ENCODE measurements at regions not wholly inside any gene's neighbourhood (a gene's known extent, or its start where the extent isn't known, plus 50 kb on each side); places are given as distances from the start of the nearest gene placed in this dataset.

- H3K4ac ChIP-seq (ENCODE audit: low read depth, low read length), result no peak overlapping the region
- no peak overlapping the region for H3K9ac ChIP-seq (ENCODE audit: low read length)
- H3K79me2 ChIP-seq (ENCODE audit: control insufficient read depth, insufficient read depth, low read length), result no peaks in the 10 kb centered on the region
- no peaks in the 10 kb centered on the region for H3K79me1 ChIP-seq (ENCODE audit: low read length)
- no peak overlapping the region for H2AK5ac ChIP-seq (ENCODE audit: low read length)
- H3K4me1 ChIP-seq (ENCODE audit: control insufficient read depth, low read depth, low read length), result no peaks in the 10 kb centered on the region
- no peaks in the 10 kb centered on the region for H3K27me3 ChIP-seq (ENCODE audit: insufficient read depth, low read length, poor library complexity)
- H3K4me3 ChIP-seq (ENCODE audit: low read length), result no peak overlapping the region
- no peak overlapping the region for H3K4me2 ChIP-seq (ENCODE audit: low read length)
- no peak overlapping the region for H3K18ac ChIP-seq (ENCODE audit: low read length)
- no peak overlapping the region for H2BK5ac ChIP-seq (ENCODE audit: low read length)
- no peak for DNase-seq
- H3K23ac ChIP-seq (ENCODE audit: low read length), result no peak overlapping the region
- WGBS (ENCODE audit: extremely low coverage, insufficient coverage, low lambda C conversion rate), result no CpG with 5 or more reads among the region's 1 CpG
- no peak overlapping the region for H3K56ac ChIP-seq (ENCODE audit: low read length)
- no peak overlapping the region for H2BK120ac ChIP-seq (ENCODE audit: low read depth, low read length)
- H3K36me3 ChIP-seq (ENCODE audit: control insufficient read depth, insufficient read depth, low read length), result no peaks in the 10 kb centered on the region
- no peak overlapping the region for H4K5ac ChIP-seq (ENCODE audit: low read length)
- no peak overlapping the region for H3K27ac ChIP-seq (ENCODE audit: low read depth, low read length)
- no peak overlapping the region for H2BK15ac ChIP-seq (replicated peaks; ENCODE audit: low read depth)
- H4K8ac ChIP-seq (ENCODE audit: low read depth, low read length), result no peak overlapping the region
These were observed 625.6 kb downstream of the SI start for GRCh38 chr3:164452707-164453106.

- peak; percentile 32 for DNase-seq
- no peaks in the 10 kb centered on the region for H3K4me1 ChIP-seq (ENCODE audit: control insufficient read depth, low read depth, low read length)
These were observed 627.0 kb downstream of the SI start for GRCh38 chr3:164451072-164451910.

GRCh38 chr3:164450276-164450905, 627.9 kb downstream of the SI start:
- H2BK120ac ChIP-seq (ENCODE audit: low read depth, low read length), result no peak overlapping the region
- no peaks in the 10 kb centered on the region for H3K79me2 ChIP-seq (ENCODE audit: control insufficient read depth, insufficient read depth, low read length)
- H3K27me3 ChIP-seq (ENCODE audit: insufficient read depth, low read length, poor library complexity), result no peaks in the 10 kb centered on the region
- no peak overlapping the region for H3K27ac ChIP-seq (ENCODE audit: low read depth, low read length)
- no peaks in the 10 kb centered on the region for H3K79me1 ChIP-seq (ENCODE audit: low read length)
- WGBS (ENCODE audit: extremely low coverage, insufficient coverage, low lambda C conversion rate), result no CpG with 5 or more reads among the region's 4 CpGs
- H3K9ac ChIP-seq (ENCODE audit: low read length), result no peak overlapping the region
- H4K5ac ChIP-seq (ENCODE audit: low read length), result no peak overlapping the region
- no peak for DNase-seq
- no peak overlapping the region for H3K4ac ChIP-seq (ENCODE audit: low read depth, low read length)
- no peak overlapping the region for H3K4me2 ChIP-seq (ENCODE audit: low read length)
- no peaks in the 10 kb centered on the region for H3K36me3 ChIP-seq (ENCODE audit: control insufficient read depth, insufficient read depth, low read length)
- no peak overlapping the region for H4K8ac ChIP-seq (ENCODE audit: low read depth, low read length)
- no peak overlapping the region for H3K56ac ChIP-seq (ENCODE audit: low read length)
- H2BK15ac ChIP-seq (replicated peaks; ENCODE audit: low read depth), result no peak overlapping the region
- H3K18ac ChIP-seq (ENCODE audit: low read length), result no peak overlapping the region
- H2BK5ac ChIP-seq (ENCODE audit: low read length), result no peak overlapping the region
- H2AK5ac ChIP-seq (ENCODE audit: low read length), result no peak overlapping the region
- no peak overlapping the region for H3K4me3 ChIP-seq (ENCODE audit: low read length)
- no peak overlapping the region for H3K23ac ChIP-seq (ENCODE audit: low read length)
- H3K4me1 ChIP-seq (ENCODE audit: control insufficient read depth, low read depth, low read length), result no peaks in the 10 kb centered on the region

More at GRCh38 chr3:164451072-164451910, 627.0 kb downstream of the SI start:
- Histone ChIP-seq H4K5ac (ENCODE audit: low read length) (no peak overlapping the region), H2AK5ac (ENCODE audit: low read length) (no peak overlapping the region), H3K56ac (ENCODE audit: low read length) (no peak overlapping the region), H3K27me3 (ENCODE audit: insufficient read depth, low read length, poor library complexity) (no peaks in the 10 kb centered on the region), H2BK15ac (replicated peaks; ENCODE audit: low read depth) (no peak overlapping the region), H3K4me2 (ENCODE audit: low read length) (no peak overlapping the region), H3K4me3 (ENCODE audit: low read length) (no peak overlapping the region), H3K36me3 (ENCODE audit: control insufficient read depth, insufficient read depth, low read length) (no peaks in the 10 kb centered on the region), H3K4ac (ENCODE audit: low read depth, low read length) (no peak overlapping the region), H3K23ac (ENCODE audit: low read length) (no peak overlapping the region), H4K8ac (ENCODE audit: low read depth, low read length) (no peak overlapping the region), H3K79me2 (ENCODE audit: control insufficient read depth, insufficient read depth, low read length) (no peaks in the 10 kb centered on the region), H2BK120ac (ENCODE audit: low read depth, low read length) (no peak overlapping the region), H3K27ac (ENCODE audit: low read depth, low read length) (no peak overlapping the region), H2BK5ac (ENCODE audit: low read length) (no peak overlapping the region), H3K79me1 (ENCODE audit: low read length) (no peaks in the 10 kb centered on the region), H3K9ac (ENCODE audit: low read length) (no peak overlapping the region), H3K18ac (ENCODE audit: low read length) (no peak overlapping the region)
- no CpG with 5 or more reads among the region's 5 CpGs for WGBS (ENCODE audit: extremely low coverage, insufficient coverage, low lambda C conversion rate)

GRCh38 chr3:164419220-164419619, 659.1 kb downstream of the SI start:
- no peak overlapping the region for H4K8ac ChIP-seq (ENCODE audit: low read depth, low read length)
- no peak overlapping the region for H3K18ac ChIP-seq (ENCODE audit: low read length)
- no peaks in the 10 kb centered on the region for H3K79me2 ChIP-seq (ENCODE audit: control insufficient read depth, insufficient read depth, low read length)
- no peak overlapping the region for H3K4me3 ChIP-seq (ENCODE audit: low read length)
- H3K4ac ChIP-seq (ENCODE audit: low read depth, low read length), result no peak overlapping the region
- H3K23ac ChIP-seq (ENCODE audit: low read length), result no peak overlapping the region
- no peaks in the 10 kb centered on the region for H3K27me3 ChIP-seq (ENCODE audit: insufficient read depth, low read length, poor library complexity)
- H2BK5ac ChIP-seq (ENCODE audit: low read length), result no peak overlapping the region
- no peak overlapping the region for H3K9ac ChIP-seq (ENCODE audit: low read length)
- no CpG with 5 or more reads among the region's 1 CpG for WGBS (ENCODE audit: extremely low coverage, insufficient coverage, low lambda C conversion rate)
- no peak overlapping the region for H3K56ac ChIP-seq (ENCODE audit: low read length)
- H2AK5ac ChIP-seq (ENCODE audit: low read length), result no peak overlapping the region
- no peaks in the 10 kb centered on the region for H3K79me1 ChIP-seq (ENCODE audit: low read length)
- H3K4me1 ChIP-seq (ENCODE audit: control insufficient read depth, low read depth, low read length), result no peaks in the 10 kb centered on the region
- no peak for DNase-seq
- H2BK15ac ChIP-seq (replicated peaks; ENCODE audit: low read depth), result no peak overlapping the region
- no peaks in the 10 kb centered on the region for H3K36me3 ChIP-seq (ENCODE audit: control insufficient read depth, insufficient read depth, low read length)
- no peak overlapping the region for H3K27ac ChIP-seq (ENCODE audit: low read depth, low read length)
- no peak overlapping the region for H2BK120ac ChIP-seq (ENCODE audit: low read depth, low read length)
- no peak overlapping the region for H3K4me2 ChIP-seq (ENCODE audit: low read length)
- no peak overlapping the region for H4K5ac ChIP-seq (ENCODE audit: low read length)

- Histone ChIP-seq H2AK5ac (ENCODE audit: low read length) (no peak overlapping the region), H3K9ac (ENCODE audit: low read length) (no peak overlapping the region), H3K36me3 (ENCODE audit: control insufficient read depth, insufficient read depth, low read length) (no peaks in the 10 kb centered on the region), H3K27me3 (ENCODE audit: insufficient read depth, low read length, poor library complexity) (no peaks in the 10 kb centered on the region), H3K4ac (ENCODE audit: low read depth, low read length) (no peak overlapping the region), H4K8ac (ENCODE audit: low read depth, low read length) (no peak overlapping the region), H3K4me1 (ENCODE audit: control insufficient read depth, low read depth, low read length) (no peaks in the 10 kb centered on the region), H3K27ac (ENCODE audit: low read depth, low read length) (no peak overlapping the region), H2BK5ac (ENCODE audit: low read length) (no peak overlapping the region), H4K5ac (ENCODE audit: low read length) (no peak overlapping the region), H3K23ac (ENCODE audit: low read length) (no peak overlapping the region), H3K4me2 (ENCODE audit: low read length) (no peak overlapping the region), H3K18ac (ENCODE audit: low read length) (no peak overlapping the region), H3K56ac (ENCODE audit: low read length) (no peak overlapping the region), H3K79me1 (ENCODE audit: low read length) (no peaks in the 10 kb centered on the region), H2BK15ac (replicated peaks; ENCODE audit: low read depth) (no peak overlapping the region), H3K4me3 (ENCODE audit: low read length) (no peak overlapping the region), H2BK120ac (ENCODE audit: low read depth, low read length) (no peak overlapping the region), H3K79me2 (ENCODE audit: control insufficient read depth, insufficient read depth, low read length) (no peaks in the 10 kb centered on the region)
- WGBS (ENCODE audit: extremely low coverage, insufficient coverage, low lambda C conversion rate), result no CpG with 5 or more reads among the region's 1 CpG
- DNase-seq, result no peak
These were observed 659.9 kb downstream of the SI start for GRCh38 chr3:164418414-164418813.

All from mesendoderm (in vitro differentiated cells).